ENCODE measurements at regions not wholly inside any gene's neighbourhood (a gene's known extent, or its start where the extent isn't known, plus 50 kb on each side); places are given as distances from the start of the nearest gene placed in this dataset.

- DNase-seq (ENCODE audit: insufficient read length, low spot score) = no peak
- TF ChIP-seq POLR2A (IDR thresholded peaks at IDR 0.05; ENCODE audit: low read depth, low read length) = no peak
- no peak for FAIRE-seq
Observed at GRCh38 chr21:31511258-31511657, 148.2 kb upstream of the SOD1 start.

- no peak for TF ChIP-seq POLR2A (IDR thresholded peaks at IDR 0.05; ENCODE audit: low read depth, low read length)
- FAIRE-seq (no peak), DNase-seq (ENCODE audit: insufficient read length, low spot score) (peak; percentile 92)
Observed at GRCh38 chr21:31509194-31510017, 150.1 kb upstream of the SOD1 start.

GRCh38 chr21:31505975-31506374 is 153.5 kb upstream of the SOD1 start:
- TF ChIP-seq POLR2A (IDR thresholded peaks at IDR 0.05; ENCODE audit: low read depth, low read length) = no peak
- FAIRE-seq (no peak), DNase-seq (ENCODE audit: insufficient read length, low spot score) (no peak)

DNA sequence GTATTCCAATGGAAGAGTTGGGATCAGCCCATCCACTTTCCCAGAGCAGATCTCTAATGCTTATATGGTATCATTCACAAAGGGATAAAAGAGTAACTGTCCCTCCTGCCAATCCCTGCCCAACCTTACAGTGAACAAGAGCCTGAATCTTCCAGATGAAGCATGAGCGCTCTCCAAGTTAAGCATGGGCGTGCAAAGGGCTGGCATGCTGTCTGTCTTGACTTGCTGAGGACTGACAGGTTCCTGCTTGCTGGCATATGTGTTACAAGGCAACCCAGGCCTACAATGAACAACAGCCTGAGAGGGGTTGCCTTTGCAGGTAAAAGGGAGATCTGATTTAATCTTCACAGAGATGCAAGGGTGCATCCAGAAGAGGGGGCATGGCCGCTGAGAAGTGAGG is 155.6 kb upstream of the SOD1 start:
- no peak for FAIRE-seq
- DNase-seq (ENCODE audit: insufficient read length, low spot score) = no peak
- TF ChIP-seq POLR2A (IDR thresholded peaks at IDR 0.05; ENCODE audit: low read depth, low read length) = no peak

DNA sequence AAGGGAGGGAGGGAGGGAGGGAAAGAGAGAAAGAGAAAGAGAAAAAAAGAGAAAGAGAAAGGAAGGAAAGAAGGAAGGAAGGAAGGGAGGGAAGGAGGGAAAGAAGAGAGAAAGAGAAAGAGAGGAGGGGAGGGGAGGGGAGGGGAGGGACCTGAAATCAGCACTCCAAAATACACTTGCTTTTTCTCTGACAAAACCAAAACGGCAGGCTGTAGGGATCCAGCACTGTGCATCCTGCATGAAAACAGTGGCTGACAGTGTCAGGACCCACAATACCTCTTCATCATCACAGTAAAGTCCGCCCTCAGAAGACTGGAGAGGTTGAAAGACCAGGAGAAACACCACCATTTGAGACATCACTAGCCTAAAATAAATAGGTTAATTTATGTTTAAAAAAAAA is 156.0 kb upstream of the SOD1 start:
- DNase-seq (ENCODE audit: insufficient read length, low spot score) (no peak), FAIRE-seq (no peak)
- TF ChIP-seq POLR2A (IDR thresholded peaks at IDR 0.05; ENCODE audit: low read depth, low read length) = no peak

GRCh38 chr21:31502537-31503143 is 156.9 kb upstream of the SOD1 start:
- DNase-seq (ENCODE audit: insufficient read length, low spot score) (no peak), FAIRE-seq (no peak)
- no peak for TF ChIP-seq POLR2A (IDR thresholded peaks at IDR 0.05; ENCODE audit: low read depth, low read length)

DNA sequence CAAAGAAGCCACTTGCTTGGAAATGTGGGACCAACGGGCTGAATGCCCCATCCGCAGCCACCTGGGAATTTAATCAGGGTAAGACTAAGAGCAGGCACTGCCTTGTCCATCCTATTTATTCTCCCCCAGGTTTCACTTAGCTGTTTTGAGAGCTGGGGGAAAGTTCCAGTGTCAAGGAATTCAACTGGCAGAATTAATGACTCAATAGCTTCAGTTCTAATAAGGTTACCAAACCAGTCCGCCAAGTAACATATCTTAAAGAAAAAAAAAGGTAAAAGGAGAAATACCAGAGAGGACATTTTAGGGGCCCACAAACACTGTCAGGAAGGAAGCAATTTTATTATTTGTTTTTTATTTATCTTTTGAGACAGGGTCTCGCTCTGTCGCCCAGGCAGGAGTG is 157.6 kb upstream of the SOD1 start:
- DNase-seq (ENCODE audit: insufficient read length, low spot score) = no peak
- FAIRE-seq = no peak
- no peak for TF ChIP-seq POLR2A (IDR thresholded peaks at IDR 0.05; ENCODE audit: low read depth, low read length)

DNA sequence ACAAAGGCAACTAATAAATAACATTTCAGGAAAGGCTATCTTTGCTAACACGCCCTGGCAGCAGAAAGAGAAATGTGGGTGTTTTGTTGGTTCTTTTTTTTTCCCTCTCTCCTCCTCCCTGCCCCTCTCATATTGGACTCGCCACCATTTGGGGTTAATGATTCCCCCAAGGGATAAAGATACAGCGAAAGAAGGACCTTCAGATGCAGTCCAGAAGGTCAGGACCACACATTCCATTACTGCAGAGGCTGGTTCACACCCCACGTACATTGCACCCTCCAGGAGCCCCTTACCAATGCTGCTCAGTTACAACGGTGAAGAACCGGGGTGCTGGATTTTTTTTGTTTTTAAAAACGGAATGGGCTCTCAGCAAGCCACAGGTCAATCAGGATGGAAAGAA is 156.9 kb upstream of the TIAM1 start:
- FAIRE-seq = no peak

DNA sequence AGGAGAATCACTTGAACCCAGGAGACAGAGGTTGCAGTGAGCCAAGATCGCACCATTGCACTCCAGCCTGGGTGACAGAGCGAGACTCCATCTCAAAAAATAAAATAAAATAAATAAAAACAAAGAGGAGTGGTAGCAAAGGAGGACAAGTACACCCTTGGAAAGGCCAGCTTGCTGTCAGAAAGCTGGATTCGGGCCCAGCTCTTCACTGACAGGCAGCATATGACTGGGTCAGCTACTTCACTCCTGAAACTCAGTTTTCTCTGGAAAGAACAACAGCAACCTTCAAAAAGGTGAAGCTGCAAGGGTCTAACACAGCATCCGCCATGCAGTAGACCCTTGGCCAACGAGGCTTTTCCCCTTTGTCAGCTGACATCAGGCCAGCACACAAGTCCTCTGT is 156.0 kb upstream of the TIAM1 start:
- DNase-seq (ENCODE audit: insufficient read length, low spot score) (no peak), FAIRE-seq (no peak)
- TF ChIP-seq POLR2A (IDR thresholded peaks at IDR 0.05; ENCODE audit: low read depth, low read length) = no peak

More for the DNA sequence above, 156.9 kb upstream of the TIAM1 start:
- no peak for TF ChIP-seq POLR2A (IDR thresholded peaks at IDR 0.05; ENCODE audit: low read depth, low read length)
- DNase-seq (ENCODE audit: insufficient read length, low spot score) = no peak

- FAIRE-seq (no peak), DNase-seq (ENCODE audit: insufficient read length, low spot score) (no peak)
- no peak for TF ChIP-seq POLR2A (IDR thresholded peaks at IDR 0.05; ENCODE audit: low read depth, low read length)
Observed at GRCh38 chr21:31498985-31499384, 154.9 kb upstream of the TIAM1 start.

DNA sequence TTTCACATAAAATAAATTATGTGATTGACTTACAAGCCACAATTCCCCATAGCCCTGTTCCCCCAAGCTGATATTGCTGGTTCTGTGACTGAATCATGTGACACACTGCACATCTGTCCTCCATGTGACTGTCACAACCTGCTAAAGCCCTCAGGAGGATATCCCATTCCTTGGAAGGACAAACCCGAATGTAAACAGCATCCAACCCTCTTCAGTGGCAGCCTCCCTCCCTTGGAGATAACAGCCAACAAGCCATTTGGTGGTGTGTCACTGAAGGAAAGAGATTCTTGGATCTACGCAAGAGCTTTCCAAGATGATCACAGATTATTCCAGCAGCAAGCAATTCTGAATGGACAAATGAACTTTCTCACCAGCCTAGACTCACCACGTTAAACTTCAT is 153.9 kb upstream of the TIAM1 start:
- no peak for TF ChIP-seq POLR2A (IDR thresholded peaks at IDR 0.05; ENCODE audit: low read depth, low read length)
- no peak for DNase-seq (ENCODE audit: insufficient read length, low spot score)
- FAIRE-seq = no peak

- no peak for FAIRE-seq
- DNase-seq (ENCODE audit: insufficient read length, low spot score) = no peak
- TF ChIP-seq POLR2A (IDR thresholded peaks at IDR 0.05; ENCODE audit: low read depth, low read length) = no peak
Observed at GRCh38 chr21:31493350-31493880, 149.4 kb upstream of the TIAM1 start.

DNA sequence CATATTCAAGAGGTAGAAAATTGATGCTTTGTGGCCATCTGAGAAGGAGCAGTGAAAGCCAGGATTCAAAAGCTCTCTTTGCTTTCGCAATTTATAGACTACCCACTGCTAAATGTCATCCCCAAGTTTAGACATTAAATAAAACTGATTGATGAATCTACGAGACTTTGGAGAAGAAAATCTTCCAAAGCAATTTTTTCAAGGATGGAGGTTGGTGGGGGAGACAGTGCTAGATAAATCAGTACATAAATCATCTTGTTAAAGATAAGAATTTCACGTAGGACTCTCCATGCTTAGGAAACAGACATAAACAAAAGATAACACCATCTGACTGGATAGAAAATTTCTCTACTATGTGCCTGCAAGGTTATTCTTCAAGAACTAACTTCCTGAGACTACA is 147.6 kb upstream of the TIAM1 start:
- FAIRE-seq (no peak), DNase-seq (ENCODE audit: insufficient read length, low spot score) (no peak)
- no peak for TF ChIP-seq POLR2A (IDR thresholded peaks at IDR 0.05; ENCODE audit: low read depth, low read length)

GRCh38 chr21:31490443-31490842 is 146.4 kb upstream of the TIAM1 start:
- FAIRE-seq (no peak), DNase-seq (ENCODE audit: insufficient read length, low spot score) (peak; percentile 27)
- TF ChIP-seq POLR2A (IDR thresholded peaks at IDR 0.05; ENCODE audit: low read depth, low read length) = no peak

- no peak for TF ChIP-seq POLR2A (IDR thresholded peaks at IDR 0.05; ENCODE audit: low read depth, low read length)
- DNase-seq (ENCODE audit: insufficient read length, low spot score) (no peak), FAIRE-seq (no peak)
Observed at GRCh38 chr21:31489726-31490125, 145.7 kb upstream of the TIAM1 start.
